SK-N-MC (cell line): ENCODE measurements at regions not wholly inside any gene's neighbourhood (a gene's known extent, or its start where the extent isn't known, plus 50 kb on each side); places are given as distances from the start of the nearest gene placed in this dataset.

Source experiments
- EZH2 ChIP-seq: fragments of 200-600 bp; sonication (generic); IDR thresholded peaks from one replicate; pipeline ENCODE4 v1.6.1; 2017; ENCODE audit warnings: antibody characterized with exemption
- FOXP2 ChIP-seq: optimal IDR thresholded peaks from 2 replicates; pipeline ENCODE3; 2011; ENCODE audit warnings: mild to moderate bottlenecking, moderate library complexity; ENCODE audit not compliant: insufficient read depth; ENCODE audit errors: extremely low read length, control extremely low read depth
- POLR2AphosphoS5 ChIP-seq: IDR thresholded peaks from 2 replicates; pipeline ENCODE4 v1.6.1; 2012; ENCODE audit warnings: mild to moderate bottlenecking, low read depth, low read length, borderline replicate concordance

- TF ChIP-seq EZH2: no peak
- no peak for TF ChIP-seq POLR2AphosphoS5
- no peak for TF ChIP-seq FOXP2
These were observed 416.4 kb upstream of the UBE2E3 start for GRCh38 chr2:180564051-180564450.
